Liver (tissue), 8 donors: ENCODE measurements at regions not wholly inside any gene's neighbourhood (a gene's known extent, or its start where the extent isn't known, plus 50 kb on each side); places are given as distances from the start of the nearest gene placed in this dataset.

Experiments
- DNase-seq: peaks from one replicate; pipeline ENCODE4 v3.0.0-alpha.2; 2017; ENCODE audit warnings: low spot score
- H3K27ac ChIP-seq, 2 donors: one replicate each; pipeline ENCODE4 v1.7.0; 2013; ENCODE audit warnings: inconsistent platforms in 2 of 2, low read length in 2 of 2, control low read depth in 1 of 2, low read depth in 1 of 2, mild to moderate bottlenecking in 1 of 2
- H3K27me3 ChIP-seq, 4 donors: one replicate each; pipeline versions ENCODE4 v1.6.1 to v1.7.0; 2013; ENCODE audit warnings: low read length in 3 of 4, inconsistent platforms in 1 of 4, mild to moderate bottlenecking in 1 of 4, moderate library complexity in 1 of 4; ENCODE audit not compliant: control insufficient read depth in 4 of 4, insufficient read depth in 4 of 4
- H3K36me3 ChIP-seq, 4 donors: one replicate each; pipeline versions ENCODE4 v1.6.1 to v1.7.0; 2013; ENCODE audit warnings: low read length in 3 of 4, mild to moderate bottlenecking in 3 of 4, low read depth in 1 of 4, moderate library complexity in 1 of 4; ENCODE audit not compliant: control insufficient read depth in 4 of 4, insufficient read depth in 3 of 4
- H3K4me1 ChIP-seq, 4 donors: one replicate each; pipeline versions ENCODE4 v1.6.1 to v1.7.0; 2013; ENCODE audit warnings: low read length in 3 of 4, mild to moderate bottlenecking in 3 of 4, moderate library complexity in 1 of 4; ENCODE audit not compliant: control insufficient read depth in 4 of 4, insufficient read depth in 4 of 4
- H3K4me3 ChIP-seq, 3 donors: one replicate each; pipeline versions ENCODE4 v1.6.1 to v1.7.0; 2013; ENCODE audit warnings: low read length in 3 of 3, control low read depth in 1 of 3, low read depth in 1 of 3, mild to moderate bottlenecking in 1 of 3
- H3K9ac ChIP-seq, 2 donors: one replicate each; pipeline ENCODE4 v1.7.0; 2013; ENCODE audit warnings: low read length in 2 of 2, mild to moderate bottlenecking in 2 of 2, moderate library complexity in 2 of 2, control low read depth in 1 of 2, low read depth in 1 of 2
- H3K9me3 ChIP-seq, 4 donors: one replicate each; pipeline versions ENCODE4 v1.6.1 to v1.7.0; 2013; ENCODE audit warnings: low read length in 3 of 4; ENCODE audit not compliant: control insufficient read depth in 4 of 4
- ATF3 ChIP-seq: IDR thresholded peaks from 2 replicates; pipeline ENCODE4 v1.6.1; 2016; ENCODE audit warnings: antibody characterized with exemption
- CTCF ChIP-seq: fragments of 150-350 bp; IDR thresholded peaks from 2 replicates; pipeline ENCODE4 v1.5.1; 2017; ENCODE audit warnings: improper control_type of control experiment, low read depth, low read length; ENCODE audit not compliant: missing input control
- EGR1 ChIP-seq, 2 donors: IDR thresholded peaks; 2 replicates each; pipeline ENCODE4 v1.6.1; 2016 to 2018; ENCODE audit warnings: antibody characterized with exemption in 2 of 2, low read depth in 2 of 2
- FOXA1 ChIP-seq: IDR thresholded peaks from 2 replicates; pipeline ENCODE4 v1.6.1; 2016; ENCODE audit warnings: antibody characterized with exemption
- FOXA2 ChIP-seq: IDR thresholded peaks from 2 replicates; pipeline ENCODE4 v1.6.1; 2016; ENCODE audit warnings: antibody characterized with exemption
- HNF4G ChIP-seq: IDR thresholded peaks from 2 replicates; pipeline ENCODE4 v1.6.1; 2016; ENCODE audit warnings: antibody characterized with exemption
- JUND ChIP-seq, 2 donors: IDR thresholded peaks; 2 replicates each; pipeline ENCODE4 v1.6.1; 2016; ENCODE audit warnings: antibody characterized with exemption in 2 of 2
- MAX ChIP-seq: IDR thresholded peaks from 2 replicates; pipeline ENCODE4 v1.6.1; 2016; ENCODE audit warnings: antibody characterized with exemption
- RAD21 ChIP-seq, 2 donors: IDR thresholded peaks; 2 replicates each; pipeline ENCODE4 v1.6.1; 2016; ENCODE audit warnings: antibody characterized with exemption in 2 of 2, mild to moderate bottlenecking in 2 of 2
- RXRA ChIP-seq, 2 donors: IDR thresholded peaks; 2 replicates each; pipeline ENCODE4 v1.6.1; 2017 to 2018; ENCODE audit warnings: antibody characterized with exemption in 2 of 2, mild to moderate bottlenecking in 1 of 2
- SP1 ChIP-seq: IDR thresholded peaks from 2 replicates; pipeline ENCODE4 v1.6.1; 2018; ENCODE audit warnings: antibody characterized with exemption, mild to moderate bottlenecking
- TAF1 ChIP-seq: conservative IDR thresholded peaks from 2 replicates; pipeline ENCODE4 v1.6.1; 2016; ENCODE audit warnings: antibody characterized with exemption, mild to moderate bottlenecking
- YY1 ChIP-seq: IDR thresholded peaks from 2 replicates; pipeline ENCODE4 v1.6.1; 2016; ENCODE audit warnings: antibody characterized with exemption, mild to moderate bottlenecking
- WGBS: extraction: QIAGEN DNeasy Blood & Tissue Kit; methylation state at CpG from one replicate; pipeline ENCODE4 v1.1.7; 2013; 5-methylcytosine and 5-hydroxymethylcytosine counted together
- TF ChIP-seq, protein P1 (sequence below): IDR thresholded peaks from 2 replicates; pipeline ENCODE4 v1.6.1; 2016; ENCODE audit warnings: antibody characterized with exemption
- TF ChIP-seq, protein P2 (sequence below): IDR thresholded peaks from 2 replicates; pipeline ENCODE4 v1.6.1; 2016; ENCODE audit warnings: antibody characterized with exemption, mild to moderate bottlenecking
- donor health status: healthy.
- donor health status: healthy.
- donor health status: healthy.
- donor health status: healthy.
- donor health status: healthy.

DNA sequence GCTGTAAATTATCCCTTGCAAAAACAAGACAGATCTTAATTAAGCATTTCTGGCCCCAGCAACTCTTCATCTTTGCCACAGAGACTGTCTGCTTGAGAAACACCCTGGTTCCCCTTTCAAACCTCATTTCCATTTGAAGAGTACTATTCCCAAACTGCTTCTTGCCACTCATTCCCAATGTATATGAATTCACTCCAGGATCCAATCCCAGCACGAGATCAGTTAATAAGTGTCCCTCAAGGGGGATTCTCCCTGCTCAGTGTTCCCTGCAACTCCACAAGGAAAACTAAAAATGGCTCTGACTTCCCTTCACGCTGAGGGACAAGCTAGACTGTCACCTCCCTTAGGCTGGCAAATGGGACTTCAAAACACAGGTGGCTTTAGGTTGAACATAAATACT is 173.2 kb downstream of the SIPA1L2 start:
- Histone ChIP-seq H3K9ac (no peak overlapping the region), H3K27ac (no peak overlapping the region), H3K9me3 (no peaks in the 10 kb centered on the region), H3K36me3 (no peaks in the 10 kb centered on the region), H3K4me1 (no peaks in the 10 kb centered on the region), H3K27me3 (no peaks in the 10 kb centered on the region), H3K4me3 (no peak overlapping the region)
- no peak for DNase-seq
- 89% methylated on average over 2 of the region's 2 CpGs for WGBS
- TF ChIP-seq HNF4G: no peak
- no peak for TF ChIP-seq RAD21 (IDR thresholded peaks at IDR 0.05)
- no peak for TF ChIP-seq CTCF
- no peak for TF ChIP-seq RXRA (IDR thresholded peaks at IDR 0.05)
- TF ChIP-seq FOXA2: no peak
- no peak for TF ChIP-seq TAF1
- no peak for TF ChIP-seq ATF3
- TF ChIP-seq YY1: no peak
- no peak for TF ChIP-seq MAX
- no peak for TF ChIP-seq JUND (IDR thresholded peaks at IDR 0.05)
- TF ChIP-seq FOXA1: no peak
- TF ChIP-seq, protein P1, sequence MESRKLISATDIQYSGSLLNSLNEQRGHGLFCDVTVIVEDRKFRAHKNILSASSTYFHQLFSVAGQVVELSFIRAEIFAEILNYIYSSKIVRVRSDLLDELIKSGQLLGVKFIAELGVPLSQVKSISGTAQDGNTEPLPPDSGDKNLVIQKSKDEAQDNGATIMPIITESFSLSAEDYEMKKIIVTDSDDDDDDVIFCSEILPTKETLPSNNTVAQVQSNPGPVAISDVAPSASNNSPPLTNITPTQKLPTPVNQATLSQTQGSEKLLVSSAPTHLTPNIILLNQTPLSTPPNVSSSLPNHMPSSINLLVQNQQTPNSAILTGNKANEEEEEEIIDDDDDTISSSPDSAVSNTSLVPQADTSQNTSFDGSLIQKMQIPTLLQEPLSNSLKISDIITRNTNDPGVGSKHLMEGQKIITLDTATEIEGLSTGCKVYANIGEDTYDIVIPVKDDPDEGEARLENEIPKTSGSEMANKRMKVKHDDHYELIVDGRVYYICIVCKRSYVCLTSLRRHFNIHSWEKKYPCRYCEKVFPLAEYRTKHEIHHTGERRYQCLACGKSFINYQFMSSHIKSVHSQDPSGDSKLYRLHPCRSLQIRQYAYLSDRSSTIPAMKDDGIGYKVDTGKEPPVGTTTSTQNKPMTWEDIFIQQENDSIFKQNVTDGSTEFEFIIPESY: no peak
- TF ChIP-seq, protein P2, sequence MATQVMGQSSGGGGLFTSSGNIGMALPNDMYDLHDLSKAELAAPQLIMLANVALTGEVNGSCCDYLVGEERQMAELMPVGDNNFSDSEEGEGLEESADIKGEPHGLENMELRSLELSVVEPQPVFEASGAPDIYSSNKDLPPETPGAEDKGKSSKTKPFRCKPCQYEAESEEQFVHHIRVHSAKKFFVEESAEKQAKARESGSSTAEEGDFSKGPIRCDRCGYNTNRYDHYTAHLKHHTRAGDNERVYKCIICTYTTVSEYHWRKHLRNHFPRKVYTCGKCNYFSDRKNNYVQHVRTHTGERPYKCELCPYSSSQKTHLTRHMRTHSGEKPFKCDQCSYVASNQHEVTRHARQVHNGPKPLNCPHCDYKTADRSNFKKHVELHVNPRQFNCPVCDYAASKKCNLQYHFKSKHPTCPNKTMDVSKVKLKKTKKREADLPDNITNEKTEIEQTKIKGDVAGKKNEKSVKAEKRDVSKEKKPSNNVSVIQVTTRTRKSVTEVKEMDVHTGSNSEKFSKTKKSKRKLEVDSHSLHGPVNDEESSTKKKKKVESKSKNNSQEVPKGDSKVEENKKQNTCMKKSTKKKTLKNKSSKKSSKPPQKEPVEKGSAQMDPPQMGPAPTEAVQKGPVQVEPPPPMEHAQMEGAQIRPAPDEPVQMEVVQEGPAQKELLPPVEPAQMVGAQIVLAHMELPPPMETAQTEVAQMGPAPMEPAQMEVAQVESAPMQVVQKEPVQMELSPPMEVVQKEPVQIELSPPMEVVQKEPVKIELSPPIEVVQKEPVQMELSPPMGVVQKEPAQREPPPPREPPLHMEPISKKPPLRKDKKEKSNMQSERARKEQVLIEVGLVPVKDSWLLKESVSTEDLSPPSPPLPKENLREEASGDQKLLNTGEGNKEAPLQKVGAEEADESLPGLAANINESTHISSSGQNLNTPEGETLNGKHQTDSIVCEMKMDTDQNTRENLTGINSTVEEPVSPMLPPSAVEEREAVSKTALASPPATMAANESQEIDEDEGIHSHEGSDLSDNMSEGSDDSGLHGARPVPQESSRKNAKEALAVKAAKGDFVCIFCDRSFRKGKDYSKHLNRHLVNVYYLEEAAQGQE: no peak

DNA sequence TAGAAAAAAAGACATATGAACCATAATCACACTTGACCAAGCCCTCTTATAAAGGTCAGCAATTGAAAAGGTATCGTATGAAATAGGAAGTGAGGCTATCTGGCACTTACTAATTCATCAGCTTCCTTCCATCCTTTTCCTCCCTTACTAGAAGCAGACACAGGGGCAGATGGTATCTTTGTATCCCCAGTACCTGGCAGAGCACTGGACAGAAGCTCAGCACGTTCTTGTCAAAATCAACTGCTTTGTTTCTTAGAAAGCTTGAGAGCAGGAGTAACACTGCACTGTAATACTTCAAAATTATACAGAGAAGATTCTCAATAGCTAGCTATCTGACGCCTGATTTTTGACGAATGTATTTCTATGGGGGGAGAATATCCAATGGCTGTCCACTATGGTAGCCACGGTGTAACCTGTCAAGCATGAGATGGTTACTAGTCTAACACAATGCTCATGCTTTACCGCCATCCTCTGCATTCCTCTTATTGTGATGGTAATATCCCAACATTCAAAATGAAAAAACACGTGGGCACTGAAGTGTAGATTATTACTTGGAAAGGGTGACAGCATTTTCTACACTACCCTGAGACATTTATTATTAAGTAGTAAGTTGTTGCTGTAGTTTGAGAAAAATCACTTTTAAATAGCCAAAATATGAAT is 175.6 kb downstream of the SIPA1L2 start:
- no peak for TF ChIP-seq EGR1 (IDR thresholded peaks at IDR 0.05; ENCODE audit: low read depth in 2 of 2)
- no peak for TF ChIP-seq FOXA1
- TF ChIP-seq, protein P2: no peak
- no peak for TF ChIP-seq SP1
- Histone ChIP-seq H3K4me1 (no peaks in the 10 kb centered on the region), H3K9ac (no peak overlapping the region), H3K4me3 (no peak overlapping the region), H3K36me3 (no peaks in the 10 kb centered on the region), H3K27me3 (no peaks in the 10 kb centered on the region), H3K27ac (no peak overlapping the region), H3K9me3 (no peaks in the 10 kb centered on the region)
- WGBS: 88% methylated on average over 7 of the region's 7 CpGs
- no peak for DNase-seq
